GM12872 (cell line): ENCODE measurements at regions not wholly inside any gene's neighbourhood (a gene's known extent, or its start where the extent isn't known, plus 50 kb on each side); places are given as distances from the start of the nearest gene placed in this dataset.

ENCODE experiments used
- TF ChIP-seq, protein P1 (sequence below): IDR thresholded peaks from 3 replicates; pipeline ENCODE4 v1.5.1; 2011; ENCODE audit warnings: low read depth, mild to moderate bottlenecking, low read length, moderate library complexity; ENCODE audit not compliant: insufficient read depth

- TF ChIP-seq, protein P1, sequence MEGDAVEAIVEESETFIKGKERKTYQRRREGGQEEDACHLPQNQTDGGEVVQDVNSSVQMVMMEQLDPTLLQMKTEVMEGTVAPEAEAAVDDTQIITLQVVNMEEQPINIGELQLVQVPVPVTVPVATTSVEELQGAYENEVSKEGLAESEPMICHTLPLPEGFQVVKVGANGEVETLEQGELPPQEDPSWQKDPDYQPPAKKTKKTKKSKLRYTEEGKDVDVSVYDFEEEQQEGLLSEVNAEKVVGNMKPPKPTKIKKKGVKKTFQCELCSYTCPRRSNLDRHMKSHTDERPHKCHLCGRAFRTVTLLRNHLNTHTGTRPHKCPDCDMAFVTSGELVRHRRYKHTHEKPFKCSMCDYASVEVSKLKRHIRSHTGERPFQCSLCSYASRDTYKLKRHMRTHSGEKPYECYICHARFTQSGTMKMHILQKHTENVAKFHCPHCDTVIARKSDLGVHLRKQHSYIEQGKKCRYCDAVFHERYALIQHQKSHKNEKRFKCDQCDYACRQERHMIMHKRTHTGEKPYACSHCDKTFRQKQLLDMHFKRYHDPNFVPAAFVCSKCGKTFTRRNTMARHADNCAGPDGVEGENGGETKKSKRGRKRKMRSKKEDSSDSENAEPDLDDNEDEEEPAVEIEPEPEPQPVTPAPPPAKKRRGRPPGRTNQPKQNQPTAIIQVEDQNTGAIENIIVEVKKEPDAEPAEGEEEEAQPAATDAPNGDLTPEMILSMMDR = peak; percentile 47; the same call in 2 of the 3 replicates
Measured at GRCh38 chr22:48663297-48663696, 1164.4 kb downstream of the BRD1 start.

GRCh38 chr22:48662476-48663135 is 1165.1 kb downstream of the BRD1 start:
- TF ChIP-seq, protein P1 = no peak

GRCh38 chr22:48661984-48662383 is 1165.7 kb downstream of the BRD1 start:
- TF ChIP-seq, protein P1 = no peak

DNA sequence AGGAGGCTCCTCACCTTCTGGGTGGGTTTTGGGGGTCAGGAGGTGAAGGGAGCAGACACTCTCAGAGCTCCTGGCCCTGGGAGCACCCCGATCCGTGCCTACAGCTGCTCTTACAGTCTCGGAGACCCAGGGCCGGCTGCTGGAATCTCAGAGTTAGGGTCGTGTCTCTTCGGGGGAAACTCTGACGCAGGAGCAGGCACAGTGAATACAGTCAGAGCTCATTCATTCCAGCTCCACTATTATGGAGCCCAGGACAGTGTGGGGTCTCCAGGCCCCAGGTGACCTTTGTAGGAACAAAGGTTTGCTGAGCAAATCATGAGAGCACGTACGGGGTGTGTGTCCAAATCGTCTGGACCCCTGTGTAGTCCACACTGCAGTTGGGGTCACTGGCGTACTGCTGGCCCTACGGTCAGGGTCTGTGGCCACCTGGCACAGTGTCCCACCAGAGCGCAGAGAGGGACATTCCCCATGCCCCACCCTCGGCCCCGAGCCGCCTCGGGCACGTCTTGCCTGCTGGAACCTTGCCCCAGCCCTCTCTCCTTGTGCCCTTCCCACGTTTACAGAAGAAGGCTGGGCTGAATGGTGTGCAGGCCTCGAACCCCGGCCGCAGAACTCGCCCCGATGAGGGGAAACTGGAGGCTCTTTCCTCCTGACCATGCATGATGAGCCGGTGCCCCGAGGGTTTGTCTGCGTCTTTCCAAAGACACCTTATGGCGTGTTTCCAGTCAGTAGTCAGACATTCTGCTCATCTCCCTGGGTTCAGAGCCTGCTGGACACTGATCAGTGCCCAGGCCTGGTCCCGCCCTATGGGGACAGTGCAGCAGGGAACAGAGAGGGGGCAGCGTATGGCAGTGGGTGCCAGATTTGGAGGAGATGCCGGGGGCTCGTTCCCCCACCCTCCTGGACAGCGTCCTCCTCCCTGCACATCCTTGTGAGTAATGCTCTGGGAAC is 1166.6 kb downstream of the BRD1 start:
- TF ChIP-seq, protein P1 = no peak

GRCh38 chr22:48660104-48660789 is 1167.4 kb downstream of the BRD1 start:
- TF ChIP-seq, protein P1 = no peak

DNA sequence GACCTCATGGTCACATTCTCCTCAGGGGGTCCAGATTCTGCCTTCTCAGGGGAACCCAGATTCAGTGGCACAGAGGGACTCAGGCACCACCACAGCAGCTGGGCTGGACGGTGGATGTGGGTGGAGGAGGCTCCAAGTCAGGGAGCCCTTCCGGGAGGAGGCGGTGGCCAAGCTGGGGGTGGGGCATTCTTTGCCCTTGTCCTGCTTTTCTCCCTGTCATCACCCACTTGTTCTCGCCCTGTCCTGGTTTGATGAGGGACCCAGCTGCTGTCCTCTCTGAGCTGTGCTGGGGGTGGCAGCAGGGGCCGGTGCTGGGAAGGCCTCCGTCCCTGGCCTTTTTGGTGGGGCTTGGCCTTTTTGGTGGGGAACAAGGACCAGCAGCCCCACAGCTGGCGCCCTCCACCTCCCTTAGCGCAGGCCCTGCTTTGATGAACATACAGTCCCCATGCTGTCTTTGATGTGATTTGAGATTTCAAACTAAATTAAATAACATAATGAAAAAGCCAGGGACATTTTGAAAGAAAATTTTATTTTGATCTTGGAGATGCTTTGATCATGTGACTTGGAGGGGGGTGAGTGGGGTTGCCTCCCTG is 1168.2 kb downstream of the BRD1 start:
- TF ChIP-seq, protein P1 = no peak
